ENCODE measurements at regions not wholly inside any gene's neighbourhood (a gene's known extent, or its start where the extent isn't known, plus 50 kb on each side); places are given as distances from the start of the nearest gene placed in this dataset.

DNA sequence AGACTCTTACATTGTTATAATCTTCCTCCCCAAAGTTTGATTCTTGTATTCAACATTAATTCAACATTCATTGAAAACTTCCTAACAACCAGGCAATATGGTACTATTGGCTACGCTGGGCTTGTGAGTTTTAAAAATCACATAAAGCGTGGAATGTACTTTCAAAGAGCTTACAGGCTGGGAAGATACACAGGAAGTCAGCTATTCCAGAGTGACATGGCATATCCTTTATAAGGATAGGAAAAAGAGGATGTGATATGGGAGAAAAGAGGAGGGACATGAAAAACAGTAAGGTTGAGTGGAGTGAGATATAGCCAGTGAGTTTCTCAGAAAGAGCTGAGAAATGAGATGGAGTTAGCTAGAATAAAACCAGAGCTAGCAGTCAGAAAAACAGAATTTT lies 103.6 kb upstream of the ATF7IP start:
- H3K4me1 ChIP-seq (ENCODE audit: control insufficient read depth, low read length): peaks cover 41% of the 10 kb centered on the region
- no peaks in the 10 kb centered on the region for H4K20me1 ChIP-seq (ENCODE audit: control insufficient read depth, insufficient read depth, low read depth, low read length)
- H3K27ac ChIP-seq (ENCODE audit: low read depth, low read length): no peak overlapping the region
- no peak overlapping the region for H3K4me3 ChIP-seq (ENCODE audit: low read length)
- TF ChIP-seq EZH2phosphoT487 (IDR thresholded peaks at IDR 0.05; ENCODE audit: borderline replicate concordance, low read length): no peak
- no peak for TF ChIP-seq CTCF (IDR thresholded peaks at IDR 0.05; ENCODE audit: low read depth, low read length, poor library complexity, severe bottlenecking)
- no peaks in the 10 kb centered on the region for H3K9me2 ChIP-seq (replicated peaks; ENCODE audit: control insufficient read depth, low read length)
- H3K4me2 ChIP-seq (ENCODE audit: low read length): no peak overlapping the region
- H3K36me3 ChIP-seq (ENCODE audit: control insufficient read depth, low read length): peaks cover 23% of the 10 kb centered on the region
- peaks cover 30% of the 10 kb centered on the region for H3K9me3 ChIP-seq (ENCODE audit: control insufficient read depth, insufficient read depth, low read length)
- no peaks in the 10 kb centered on the region for H3K79me2 ChIP-seq (ENCODE audit: control insufficient read depth, low read length)
- no peaks in the 10 kb centered on the region for H3K27me3 ChIP-seq (ENCODE audit: control insufficient read depth, low read length)
- H3F3A ChIP-seq (ENCODE audit: control insufficient read depth, insufficient read depth): peaks cover 8% of the 10 kb centered on the region

GRCh38 chr12:14262771-14263511 lies 102.5 kb upstream of the ATF7IP start:
- TF ChIP-seq CTCF (IDR thresholded peaks at IDR 0.05; ENCODE audit: low read depth, low read length, poor library complexity, severe bottlenecking): no peak
- no peak for TF ChIP-seq EZH2phosphoT487 (IDR thresholded peaks at IDR 0.05; ENCODE audit: borderline replicate concordance, low read length)
- Histone ChIP-seq H4K20me1 (ENCODE audit: control insufficient read depth, insufficient read depth, low read depth, low read length) (no peaks in the 10 kb centered on the region), H3K9me2 (replicated peaks; ENCODE audit: control insufficient read depth, low read length) (no peaks in the 10 kb centered on the region), H3K9me3 (ENCODE audit: control insufficient read depth, insufficient read depth, low read length) (peaks cover 23% of the 10 kb centered on the region), H3K27me3 (ENCODE audit: control insufficient read depth, low read length) (no peaks in the 10 kb centered on the region), H3K4me2 (ENCODE audit: low read length) (no peak overlapping the region), H3K79me2 (ENCODE audit: control insufficient read depth, low read length) (no peaks in the 10 kb centered on the region), H3K4me3 (ENCODE audit: low read length) (no peak overlapping the region), H3K36me3 (ENCODE audit: control insufficient read depth, low read length) (peaks cover 14% of the 10 kb centered on the region), H3K4me1 (ENCODE audit: control insufficient read depth, low read length) (peaks cover 30% of the 10 kb centered on the region), H3F3A (ENCODE audit: control insufficient read depth, insufficient read depth) (0 out of 2 replicates have a peak, but pooled peaks cover 2% of the 10 kb centered on the region), H3K27ac (ENCODE audit: low read depth, low read length) (no peak overlapping the region)

GRCh38 chr12:14263742-14264141 lies 101.7 kb upstream of the ATF7IP start:
- H3K27me3 ChIP-seq (ENCODE audit: control insufficient read depth, low read length): no peaks in the 10 kb centered on the region
- TF ChIP-seq CTCF (IDR thresholded peaks at IDR 0.05; ENCODE audit: low read depth, low read length, poor library complexity, severe bottlenecking): no peak
- TF ChIP-seq EZH2phosphoT487 (IDR thresholded peaks at IDR 0.05; ENCODE audit: borderline replicate concordance, low read length): no peak
- H3K9me3 ChIP-seq (ENCODE audit: control insufficient read depth, insufficient read depth, low read length): peaks cover 15% of the 10 kb centered on the region
- H3K79me2 ChIP-seq (ENCODE audit: control insufficient read depth, low read length): no peaks in the 10 kb centered on the region
- H3F3A ChIP-seq (ENCODE audit: control insufficient read depth, insufficient read depth): 0 out of 2 replicates have a peak, but pooled peaks cover 2% of the 10 kb centered on the region
- H3K36me3 ChIP-seq (ENCODE audit: control insufficient read depth, low read length): peaks cover 6% of the 10 kb centered on the region; the same call in 1 of the 2 replicates
- H4K20me1 ChIP-seq (ENCODE audit: control insufficient read depth, insufficient read depth, low read depth, low read length): no peaks in the 10 kb centered on the region
- no peak overlapping the region for H3K4me3 ChIP-seq (ENCODE audit: low read length)
- no peak overlapping the region for H3K4me2 ChIP-seq (ENCODE audit: low read length)
- H3K4me1 ChIP-seq (ENCODE audit: control insufficient read depth, low read length): peaks cover 22% of the 10 kb centered on the region
- no peaks in the 10 kb centered on the region for H3K9me2 ChIP-seq (replicated peaks; ENCODE audit: control insufficient read depth, low read length)
- H3K27ac ChIP-seq (ENCODE audit: low read depth, low read length): no peak overlapping the region

Measured in DOHH2 (cell line).